ENCODE measurements at regions not wholly inside any gene's neighbourhood (a gene's known extent, or its start where the extent isn't known, plus 50 kb on each side); places are given as distances from the start of the nearest gene placed in this dataset.

- no peak overlapping the region for H3K9ac ChIP-seq (replicated peaks in 1 of 4; ENCODE audit: extremely low read depth in 1 of 4, low read depth in 3 of 4, low read length in 3 of 4)
- H3K4me2 ChIP-seq (ENCODE audit: insufficient read depth in 1 of 2, low read depth in 2 of 2, low read length in 2 of 2): no peak overlapping the region
- H2BK5ac ChIP-seq (ENCODE audit: low read depth, low read length): no peak overlapping the region
- no peak overlapping the region for H3K4me3 ChIP-seq (ENCODE audit: extremely low read depth in 1 of 4, insufficient read depth in 2 of 4, low read depth in 3 of 4, low read length in 4 of 4)
- no peak for DNase-seq (ENCODE audit: low read depth in 1 of 2, low spot score in 2 of 2)
- H3K18ac ChIP-seq (ENCODE audit: extremely low read depth, low read length): no peak overlapping the region
- H2BK12ac ChIP-seq (ENCODE audit: low read depth, low read length): no peak overlapping the region
- H2AK5ac ChIP-seq (ENCODE audit: low read depth, low read length): no peak overlapping the region
- ChIA-PET POLR2A (ENCODE audit: partially characterized antibody) (interaction anchor here (0.7 kb wide), 1 partner anchor 18 kb away, joined by 3 read pairs; no protein-coding TSS in a partner anchor), CTCF (ENCODE audit: partially characterized antibody) (no interaction called here)
- H2BK20ac ChIP-seq (ENCODE audit: low read length): no peak overlapping the region
- no peaks in the 10 kb centered on the region for H3K79me2 ChIP-seq (ENCODE audit: control insufficient read depth in 1 of 2, insufficient read depth in 2 of 2, low read length in 2 of 2)
- H3K56ac ChIP-seq (replicated peaks; ENCODE audit: insufficient read length, low read depth, low read length): no peak overlapping the region
- no peaks in the 10 kb centered on the region for H3K23me2 ChIP-seq (ENCODE audit: low read depth, low read length)
- H2AFZ ChIP-seq (ENCODE audit: low read length): no peak overlapping the region
- H3K9me3 ChIP-seq (ENCODE audit: insufficient read depth in 2 of 2, low read depth in 1 of 2, low read length in 1 of 2): no peaks in the 10 kb centered on the region; a peak in 1 of 4 replicates
- no peak overlapping the region for H4K5ac ChIP-seq (ENCODE audit: insufficient read length, low read depth, low read length)
- no peaks in the 10 kb centered on the region for H3K36me3 ChIP-seq (ENCODE audit: control insufficient read depth in 2 of 4, insufficient read depth in 4 of 4, low read length in 3 of 4)
- H3K79me1 ChIP-seq (ENCODE audit: low read depth, low read length): no peaks in the 10 kb centered on the region
- no peak overlapping the region for H3K27ac ChIP-seq (ENCODE audit: low read depth, low read length)
- H4K8ac ChIP-seq (ENCODE audit: extremely low read depth, insufficient read depth, low read length): no peak overlapping the region
- no peak overlapping the region for H3K4ac ChIP-seq (replicated peaks; ENCODE audit: insufficient read length, low read depth, low read length)
- no peaks in the 10 kb centered on the region for H3K27me3 ChIP-seq (replicated peaks in 1 of 4; ENCODE audit: control insufficient read depth in 3 of 4, extremely low read depth in 1 of 4, insufficient read depth in 3 of 4, low read length in 3 of 4)
- no peak overlapping the region for H4K91ac ChIP-seq (replicated peaks; ENCODE audit: insufficient read length, low read length)
- H3K14ac ChIP-seq (ENCODE audit: insufficient read length): no peak overlapping the region
- WGBS, 2 experiments (ENCODE audit: extremely low coverage in 1 of 2, insufficient coverage in 1 of 2, insufficient read length in 1 of 2, insufficient replicate concordance in 2 of 2, low coverage in 1 of 2, low lambda C conversion rate in 2 of 2, missing lambda C conversion rate in 1 of 2): 100% methylated on average over 1 of the region's 1 CpG; no CpG with 5 or more reads in 1 of the 2 experiments
- H2BK15ac ChIP-seq (ENCODE audit: low read length): no peak overlapping the region
- no peak for FAIRE-seq
- no peak for TF ChIP-seq KDM1A (IDR thresholded peaks at IDR 0.05; ENCODE audit: borderline replicate concordance, low read length)
- no peak overlapping the region for H2BK120ac ChIP-seq (replicated peaks; ENCODE audit: low read depth, low read length)
- H3K4me1 ChIP-seq (replicated peaks in 1 of 4; ENCODE audit: control insufficient read depth in 3 of 4, insufficient read depth in 4 of 4, low read length in 3 of 4): peaks cover 0 to 8% (median 3%) of the 10 kb centered on the region in 4 experiments; a peak in 2 of 7 replicates
- H4K20me1 ChIP-seq (replicated peaks in 1 of 2; ENCODE audit: control insufficient read depth in 1 of 2, insufficient read depth in 2 of 2, low read length in 2 of 2): no peaks in the 10 kb centered on the region
- H3K23ac ChIP-seq (ENCODE audit: insufficient read length): no peak overlapping the region
These were observed 1221.8 kb downstream of the TYW1 start for GRCh38 chr7:68218461-68218860.

Measured in H1 (cell line).